Fibroblast of villous mesenchyme (primary cell): ENCODE measurements at regions not wholly inside any gene's neighbourhood (a gene's known extent, or its start where the extent isn't known, plus 50 kb on each side); places are given as distances from the start of the nearest gene placed in this dataset.

Experiments
- DNase-seq: peaks from one replicate; pipeline ENCODE4 v3.0.0-alpha.2; 2010; ENCODE audit warnings: low read depth
- H3K4me3 ChIP-seq: 2 replicates; pipeline ENCODE4 v1.5.1; 2011; ENCODE audit warnings: low read depth, mild to moderate bottlenecking, low read length
- TF ChIP-seq, protein P1 (sequence below): IDR thresholded peaks from 2 replicates; pipeline ENCODE4 v1.5.1; 2012; ENCODE audit warnings: low read depth, mild to moderate bottlenecking, low read length; ENCODE audit not compliant: insufficient read depth

DNA sequence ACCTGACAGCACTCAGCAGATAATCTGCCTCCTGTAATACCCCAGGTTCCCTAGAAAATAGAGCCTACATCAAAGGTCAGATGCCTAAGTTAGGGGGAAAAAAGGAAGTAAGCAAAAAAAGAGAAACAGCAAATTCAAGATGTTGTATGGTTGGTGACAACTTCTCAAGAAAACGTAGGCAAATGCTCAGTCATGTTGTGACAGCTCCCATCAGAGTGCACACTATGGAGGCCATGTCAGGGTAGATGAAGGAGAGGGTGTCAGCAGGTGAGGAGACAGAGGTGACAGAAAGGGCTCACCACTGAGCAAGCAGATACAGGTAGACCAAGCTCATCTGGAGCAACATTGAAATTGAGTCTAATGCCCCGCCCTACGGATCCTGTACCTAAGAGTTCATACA, 356.8 kb upstream of the BRINP1 start:
- H3K4me3 ChIP-seq = no peak overlapping the region
- TF ChIP-seq, protein P1, sequence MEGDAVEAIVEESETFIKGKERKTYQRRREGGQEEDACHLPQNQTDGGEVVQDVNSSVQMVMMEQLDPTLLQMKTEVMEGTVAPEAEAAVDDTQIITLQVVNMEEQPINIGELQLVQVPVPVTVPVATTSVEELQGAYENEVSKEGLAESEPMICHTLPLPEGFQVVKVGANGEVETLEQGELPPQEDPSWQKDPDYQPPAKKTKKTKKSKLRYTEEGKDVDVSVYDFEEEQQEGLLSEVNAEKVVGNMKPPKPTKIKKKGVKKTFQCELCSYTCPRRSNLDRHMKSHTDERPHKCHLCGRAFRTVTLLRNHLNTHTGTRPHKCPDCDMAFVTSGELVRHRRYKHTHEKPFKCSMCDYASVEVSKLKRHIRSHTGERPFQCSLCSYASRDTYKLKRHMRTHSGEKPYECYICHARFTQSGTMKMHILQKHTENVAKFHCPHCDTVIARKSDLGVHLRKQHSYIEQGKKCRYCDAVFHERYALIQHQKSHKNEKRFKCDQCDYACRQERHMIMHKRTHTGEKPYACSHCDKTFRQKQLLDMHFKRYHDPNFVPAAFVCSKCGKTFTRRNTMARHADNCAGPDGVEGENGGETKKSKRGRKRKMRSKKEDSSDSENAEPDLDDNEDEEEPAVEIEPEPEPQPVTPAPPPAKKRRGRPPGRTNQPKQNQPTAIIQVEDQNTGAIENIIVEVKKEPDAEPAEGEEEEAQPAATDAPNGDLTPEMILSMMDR = no peak
- DNase-seq = no peak

DNA sequence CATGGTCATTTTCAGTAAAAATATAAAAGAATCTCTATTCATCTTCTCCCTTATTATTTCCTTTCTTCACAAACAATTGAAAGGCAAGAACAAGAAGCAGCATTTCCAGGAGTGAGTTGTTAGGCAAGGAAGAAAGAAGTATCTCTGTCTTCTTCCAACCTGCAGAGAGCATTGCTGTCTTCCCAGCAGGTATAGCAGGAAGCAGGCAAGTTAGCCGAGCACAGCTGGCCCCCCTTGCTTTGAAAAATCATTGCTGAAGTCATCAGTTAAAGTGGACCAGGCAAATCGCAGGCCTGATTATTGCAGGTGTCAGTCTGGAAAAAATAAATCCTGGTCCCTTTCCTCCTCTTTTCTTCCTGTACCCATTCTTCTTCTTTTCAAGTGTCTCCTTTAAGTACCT, 353.1 kb upstream of the BRINP1 start:
- no peak overlapping the region for H3K4me3 ChIP-seq
- DNase-seq = no peak
- TF ChIP-seq, protein P1 = no peak

DNA sequence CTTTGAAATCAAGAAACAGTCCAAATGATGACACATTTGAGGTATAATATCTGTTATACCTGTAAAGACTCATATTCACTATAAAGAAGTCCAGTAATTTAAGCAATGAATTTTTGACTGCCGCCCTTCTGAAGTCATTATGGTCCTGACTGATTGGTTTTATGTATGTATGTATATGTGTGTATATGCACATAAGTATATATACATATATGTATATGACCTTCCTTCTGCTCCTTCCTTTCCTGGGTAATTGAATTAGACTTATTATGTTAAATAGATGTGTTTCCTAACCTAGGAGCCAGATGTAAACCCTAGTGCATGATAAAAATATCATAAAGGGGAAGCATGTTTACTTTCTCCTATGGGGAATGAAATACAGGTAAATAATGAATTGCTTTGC, 343.1 kb upstream of the BRINP1 start:
- no peak overlapping the region for H3K4me3 ChIP-seq
- DNase-seq = no peak
- TF ChIP-seq, protein P1 = no peak

DNA sequence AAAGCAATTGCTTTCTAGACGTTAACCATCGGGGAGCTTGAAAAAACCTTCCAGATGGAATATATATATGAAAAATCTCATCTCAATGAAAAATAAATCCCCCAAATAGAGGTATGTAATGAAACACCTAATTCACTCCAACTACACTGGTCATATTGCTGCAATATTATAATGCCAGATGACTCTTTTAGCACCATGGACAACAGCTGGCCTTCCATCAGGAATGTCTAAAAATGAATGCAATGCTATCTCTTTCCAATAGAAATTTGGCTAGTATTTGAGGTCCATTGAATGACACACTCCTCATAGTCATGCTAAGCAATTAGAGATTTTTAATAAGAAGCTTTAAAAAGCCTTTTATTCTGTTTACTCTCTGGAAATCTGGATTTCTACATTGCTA, 340.2 kb upstream of the BRINP1 start:
- no peak for DNase-seq
- no peak overlapping the region for H3K4me3 ChIP-seq
- TF ChIP-seq, protein P1 = no peak

DNA sequence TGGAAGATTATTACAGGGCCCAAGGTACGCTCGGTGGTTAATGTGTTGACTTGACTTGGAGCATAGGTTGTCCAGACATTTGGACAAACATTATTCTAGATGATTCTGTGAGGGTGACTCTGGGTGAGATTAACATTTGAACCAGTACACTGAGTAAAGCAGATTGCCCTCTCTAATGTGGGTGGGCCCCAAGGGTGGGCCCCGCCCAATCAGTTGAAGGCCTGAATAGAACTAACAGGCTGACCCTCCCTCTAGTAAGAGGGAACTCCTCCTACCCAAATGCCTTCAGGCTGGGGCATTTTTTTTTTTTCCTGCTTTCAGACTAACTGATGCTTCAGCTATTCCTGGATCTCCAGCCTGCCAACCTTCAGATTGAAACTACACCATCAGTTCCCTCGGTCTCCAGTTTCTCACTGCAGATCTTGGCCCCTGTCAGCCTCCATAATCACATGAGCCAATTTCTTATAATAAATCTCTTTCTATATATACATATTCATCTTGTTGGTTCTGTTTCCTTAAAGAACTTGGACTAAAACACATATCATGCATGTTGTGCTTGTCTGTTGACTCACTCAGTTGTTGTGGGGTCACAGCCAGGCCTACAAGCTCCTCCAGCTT, 338.1 kb upstream of the BRINP1 start:
- H3K4me3 ChIP-seq = no peak overlapping the region
- DNase-seq = no peak
- TF ChIP-seq, protein P1 = no peak

DNA sequence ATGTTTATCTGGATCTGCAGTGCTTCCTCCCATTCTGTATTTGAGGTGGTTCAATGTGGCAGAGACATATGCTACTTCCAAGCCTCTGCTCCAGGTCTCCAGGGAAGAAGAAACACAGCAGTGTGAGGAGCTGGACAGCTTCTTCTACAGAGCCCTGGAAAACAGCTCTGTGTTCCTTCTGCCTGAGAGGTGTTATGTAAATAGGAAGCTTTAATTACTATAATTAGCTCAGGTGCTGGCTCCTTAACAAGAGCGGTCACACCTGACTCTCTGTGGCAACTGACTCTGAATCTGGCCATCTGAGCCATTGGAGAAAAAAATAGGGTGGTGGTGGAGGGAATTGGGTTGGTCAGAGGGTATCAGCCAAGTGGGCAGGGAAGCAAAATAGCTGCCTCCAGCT, 332.4 kb upstream of the BRINP1 start:
- H3K4me3 ChIP-seq = no peak overlapping the region
- TF ChIP-seq, protein P1 = no peak
- no peak for DNase-seq

DNA sequence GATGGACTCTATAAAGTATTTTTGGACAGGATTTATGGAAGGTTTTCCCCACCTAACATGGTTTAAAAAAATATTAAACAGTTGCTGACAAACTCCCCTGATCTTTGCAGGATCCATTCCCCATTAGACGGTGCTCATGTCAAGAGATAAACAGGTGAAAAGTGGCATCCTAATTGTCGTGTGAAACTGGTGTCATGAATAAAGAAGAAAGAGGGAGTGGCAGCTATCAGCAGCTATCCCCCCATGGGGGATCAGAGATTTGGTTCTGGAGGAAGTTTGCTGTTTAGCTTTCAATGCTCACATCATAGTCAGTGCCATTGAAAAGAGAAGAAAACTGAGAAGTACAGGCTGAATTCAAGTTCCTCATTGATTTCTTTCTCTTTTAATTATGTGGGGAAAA, 329.3 kb upstream of the BRINP1 start:
- TF ChIP-seq, protein P1 = no peak
- DNase-seq = no peak
- H3K4me3 ChIP-seq = no peak overlapping the region
